WI38 (cell line): ENCODE measurements at regions not wholly inside any gene's neighbourhood (a gene's known extent, or its start where the extent isn't known, plus 50 kb on each side); places are given as distances from the start of the nearest gene placed in this dataset.
"Not testable (repeated sequence)": the region's sequence is repeated elsewhere in the genome, so short reads cannot be mapped to it uniquely, and the experiment has no call there.

ENCODE experiments used
- H3K4me3 ChIP-seq: 2 replicates; pipeline ENCODE4 v1.5.1; 2011; ENCODE audit warnings: low read depth, mild to moderate bottlenecking, control low read depth, low read length
- TF ChIP-seq, protein P1 (sequence below): IDR thresholded peaks from 2 replicates; pipeline ENCODE4 v1.5.1; 2012; ENCODE audit warnings: low read depth, mild to moderate bottlenecking, control low read depth, low read length

DNA sequence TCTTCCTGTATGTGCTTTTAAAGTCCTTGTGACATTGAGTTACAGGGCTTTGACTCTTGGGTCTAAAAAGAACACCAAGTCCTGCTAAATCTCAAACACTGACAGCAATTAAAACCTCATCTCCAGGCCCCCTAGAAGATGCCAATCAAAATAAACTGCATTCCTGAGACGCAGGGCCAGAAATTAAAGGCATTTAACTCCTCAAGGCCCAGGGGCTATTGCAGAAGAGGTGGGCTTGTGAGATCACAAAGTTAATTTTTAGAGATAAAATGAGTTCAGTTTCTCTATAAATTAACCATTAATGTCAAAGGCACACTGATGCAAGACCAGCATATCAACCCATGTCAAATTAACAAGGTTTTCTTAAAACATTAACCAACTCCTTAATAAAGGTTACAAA lies 145.6 kb upstream of the CARMIL1 start:
- TF ChIP-seq, protein P1, sequence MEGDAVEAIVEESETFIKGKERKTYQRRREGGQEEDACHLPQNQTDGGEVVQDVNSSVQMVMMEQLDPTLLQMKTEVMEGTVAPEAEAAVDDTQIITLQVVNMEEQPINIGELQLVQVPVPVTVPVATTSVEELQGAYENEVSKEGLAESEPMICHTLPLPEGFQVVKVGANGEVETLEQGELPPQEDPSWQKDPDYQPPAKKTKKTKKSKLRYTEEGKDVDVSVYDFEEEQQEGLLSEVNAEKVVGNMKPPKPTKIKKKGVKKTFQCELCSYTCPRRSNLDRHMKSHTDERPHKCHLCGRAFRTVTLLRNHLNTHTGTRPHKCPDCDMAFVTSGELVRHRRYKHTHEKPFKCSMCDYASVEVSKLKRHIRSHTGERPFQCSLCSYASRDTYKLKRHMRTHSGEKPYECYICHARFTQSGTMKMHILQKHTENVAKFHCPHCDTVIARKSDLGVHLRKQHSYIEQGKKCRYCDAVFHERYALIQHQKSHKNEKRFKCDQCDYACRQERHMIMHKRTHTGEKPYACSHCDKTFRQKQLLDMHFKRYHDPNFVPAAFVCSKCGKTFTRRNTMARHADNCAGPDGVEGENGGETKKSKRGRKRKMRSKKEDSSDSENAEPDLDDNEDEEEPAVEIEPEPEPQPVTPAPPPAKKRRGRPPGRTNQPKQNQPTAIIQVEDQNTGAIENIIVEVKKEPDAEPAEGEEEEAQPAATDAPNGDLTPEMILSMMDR, result no peak
- no peak overlapping the region for H3K4me3 ChIP-seq

DNA sequence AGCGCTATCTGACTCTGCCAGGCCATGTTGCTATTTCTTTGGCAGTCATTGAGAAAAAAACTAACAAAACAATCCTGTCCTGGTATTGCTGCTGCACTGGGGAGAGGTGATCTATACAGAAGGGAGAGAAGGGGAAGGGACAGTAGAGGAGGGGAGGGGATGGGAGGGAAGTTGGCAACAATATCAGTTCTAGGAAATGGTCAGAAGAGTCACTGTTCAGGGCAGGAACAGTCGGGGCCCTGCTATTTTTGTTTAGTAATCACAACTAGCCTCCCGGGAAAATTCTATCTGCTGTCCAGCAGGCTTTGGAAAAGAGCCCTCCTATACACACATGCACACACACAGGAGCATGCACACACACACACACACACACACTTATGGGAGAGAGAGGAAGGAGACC lies 142.3 kb upstream of the CARMIL1 start:
- H3K4me3 ChIP-seq, result peak overlapping the region; percentile 25; the same call in 1 of the 2 replicates
- TF ChIP-seq, protein P1, result no peak

DNA sequence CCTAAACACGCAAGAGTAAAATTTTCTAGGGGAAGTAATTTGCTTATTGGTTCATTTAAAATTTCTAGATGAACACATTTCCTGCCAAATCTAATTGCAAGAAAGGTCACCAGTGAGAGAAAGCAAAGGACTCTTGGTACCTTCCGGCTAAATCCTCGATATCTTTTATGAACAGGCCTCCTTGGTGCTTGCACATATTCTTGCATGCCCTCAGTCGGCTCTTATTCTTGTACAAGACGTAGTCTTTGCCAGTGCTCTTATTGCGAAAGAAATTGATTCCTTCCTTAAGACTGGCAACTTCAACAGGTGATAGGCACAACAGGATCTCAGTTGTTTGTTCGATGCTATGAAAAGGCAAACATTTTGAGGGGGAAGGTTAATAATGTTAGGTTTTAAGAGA lies 141.7 kb upstream of the CARMIL1 start:
- peak overlapping the region; percentile 59 for H3K4me3 ChIP-seq
- TF ChIP-seq, protein P1, result no peak

DNA sequence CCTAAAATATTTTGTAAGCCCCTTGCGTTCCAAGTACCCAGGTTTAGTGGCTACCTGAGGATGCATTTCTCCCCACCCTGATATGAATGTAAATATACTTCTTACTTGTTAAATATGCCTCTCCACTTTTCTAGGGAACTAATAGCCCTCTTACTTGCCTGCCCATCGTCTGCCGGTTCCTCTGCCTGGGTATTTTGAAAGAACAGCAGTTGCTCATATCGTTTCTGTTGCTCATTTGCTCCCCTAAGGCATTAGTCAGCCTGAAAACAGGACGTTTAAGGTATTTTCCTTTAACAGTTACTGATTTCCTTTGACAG lies 141.3 kb upstream of the CARMIL1 start:
- H3K4me3 ChIP-seq, result peak overlapping the region; percentile 59
- TF ChIP-seq, protein P1, result no peak

DNA sequence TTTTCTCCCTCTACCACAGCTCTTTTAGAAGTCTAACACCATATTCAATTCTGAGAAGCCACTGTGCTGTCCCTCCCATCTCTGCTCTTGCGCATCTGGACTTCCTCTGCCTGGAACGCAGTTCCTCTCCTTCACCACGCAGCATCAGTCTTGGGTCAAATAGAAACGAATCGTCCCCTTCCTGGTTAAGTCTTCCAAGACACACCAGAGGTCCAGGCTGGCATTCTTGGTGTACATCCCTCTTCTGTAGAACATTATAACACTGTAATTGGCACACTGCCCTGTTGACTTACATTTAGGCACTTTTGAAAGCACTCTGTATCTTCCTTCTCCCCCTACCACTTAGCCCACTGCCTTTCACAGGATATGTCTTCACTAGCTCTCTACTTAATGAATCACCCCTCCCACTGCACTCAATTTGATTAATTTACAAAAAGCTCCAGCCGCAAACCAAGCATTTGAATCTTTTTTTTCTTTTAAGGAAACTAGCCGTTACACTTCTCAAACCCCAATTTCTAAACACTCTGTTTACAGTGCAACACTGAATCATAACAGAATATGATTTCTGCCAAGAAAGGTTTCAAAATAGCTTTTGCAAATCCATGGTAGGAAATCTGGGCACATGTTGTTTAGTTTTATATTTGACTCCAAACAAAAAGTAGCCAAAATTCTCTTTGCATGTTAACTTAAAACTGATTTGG lies 140.8 kb upstream of the CARMIL1 start:
- H3K4me3 ChIP-seq, result peak overlapping the region; percentile 59
- TF ChIP-seq, protein P1, result 0 out of 2 replicates have a peak, but pooled peaks have one; percentile 27

DNA sequence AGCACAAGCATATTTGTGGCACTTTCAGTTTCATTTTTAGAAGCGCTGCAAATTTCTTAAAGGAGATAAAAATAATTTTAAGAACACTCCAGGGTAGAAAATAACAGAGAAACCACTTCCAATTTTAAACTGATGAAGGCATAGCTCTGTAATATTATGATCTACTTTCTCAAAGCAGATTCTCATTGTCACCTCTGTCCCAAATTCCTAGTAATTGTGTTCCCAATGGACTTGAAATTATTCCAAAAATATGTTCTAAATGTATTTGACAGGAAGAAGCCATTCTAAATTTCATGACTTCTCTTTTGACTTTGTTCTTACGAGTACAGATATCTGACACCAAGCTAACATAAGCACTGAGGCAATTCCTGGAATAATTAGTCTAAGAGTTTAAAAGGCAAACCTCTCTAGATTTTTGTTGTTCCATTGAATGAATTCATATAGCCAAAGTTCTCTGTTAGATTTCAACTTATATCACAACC lies 140.2 kb upstream of the CARMIL1 start:
- TF ChIP-seq, protein P1, result no peak
- H3K4me3 ChIP-seq, result peak overlapping the region; percentile 59

DNA sequence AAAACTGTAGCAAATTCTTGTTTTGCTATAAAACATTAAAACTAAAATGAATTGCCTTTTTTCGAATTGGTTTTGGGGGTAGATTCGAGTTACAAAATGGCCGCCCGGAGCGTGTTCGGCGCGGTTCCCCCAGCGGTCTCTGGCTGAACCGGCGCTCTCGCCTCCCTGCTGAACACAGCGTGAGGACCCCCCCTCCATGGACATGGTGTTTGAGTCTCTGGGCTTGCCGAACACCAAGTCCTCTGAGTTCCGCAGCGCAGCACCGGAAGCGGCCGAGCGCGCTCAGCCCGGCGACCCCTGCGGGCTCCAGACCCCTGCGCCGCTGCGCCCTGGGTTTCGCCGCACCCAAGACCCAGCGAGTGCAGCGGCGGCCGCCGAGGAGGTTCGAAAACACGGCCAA lies 139.6 kb upstream of the CARMIL1 start:
- not testable (repeated sequence) for H3K4me3 ChIP-seq

DNA sequence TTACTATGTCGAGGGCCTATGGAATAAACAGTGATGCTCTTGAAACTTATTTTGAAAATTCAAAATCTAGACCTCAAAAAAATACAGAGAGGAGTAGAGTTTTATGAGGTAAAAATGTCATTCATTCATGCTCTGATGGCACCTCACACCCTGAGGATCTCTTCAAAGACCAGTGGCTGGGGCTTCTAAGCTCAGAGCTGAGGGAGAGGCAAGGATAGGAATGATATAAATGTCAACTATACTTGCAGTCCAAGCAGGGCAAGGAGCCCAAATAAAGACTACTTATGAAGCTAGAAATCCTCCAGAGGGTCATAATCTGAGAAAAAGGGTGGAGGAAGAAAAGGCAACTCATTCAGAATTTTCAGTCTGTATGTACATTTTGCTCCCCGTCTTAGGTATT lies 136.7 kb upstream of the CARMIL1 start:
- H3K4me3 ChIP-seq, result no peak overlapping the region
- TF ChIP-seq, protein P1, result no peak
